Right hindlimb (tissue), 1 donor: ENCODE measurements at regions not wholly inside any gene's neighbourhood (a gene's known extent, or its start where the extent isn't known, plus 50 kb on each side); places are given as distances from the start of the nearest gene placed in this dataset.
A peak's percentile ranks its signal among the peaks of the same experiment; 100 is the strongest.
"Not testable (repeated sequence)": the region's sequence is repeated elsewhere in the genome, so short reads cannot be mapped to it uniquely, and the experiment has no call there.

Experiments
- DNase-seq: peaks from one replicate; pipeline ENCODE4 v3.0.0-alpha.2; 2018

DNA sequence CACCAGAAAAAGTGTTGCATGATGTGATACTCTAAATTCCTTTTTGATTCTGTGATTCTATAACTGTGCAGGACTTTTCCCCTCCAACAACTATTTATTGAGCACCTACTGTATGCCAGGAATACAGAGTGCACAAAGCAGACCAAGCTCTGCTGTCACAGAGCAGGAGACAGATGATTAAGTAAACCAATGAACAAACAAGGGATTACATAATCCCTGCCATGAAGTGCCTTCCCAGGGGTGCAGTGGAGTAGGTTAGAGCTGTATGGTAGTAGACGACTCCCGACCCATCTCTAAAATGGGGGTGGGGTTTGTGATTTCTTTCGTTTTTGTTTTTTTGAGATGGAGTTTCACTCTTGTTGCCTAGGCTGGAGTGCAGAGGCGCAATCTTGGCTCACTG, 213.9 kb downstream of the TBX5 start:
- no peak for DNase-seq

DNA sequence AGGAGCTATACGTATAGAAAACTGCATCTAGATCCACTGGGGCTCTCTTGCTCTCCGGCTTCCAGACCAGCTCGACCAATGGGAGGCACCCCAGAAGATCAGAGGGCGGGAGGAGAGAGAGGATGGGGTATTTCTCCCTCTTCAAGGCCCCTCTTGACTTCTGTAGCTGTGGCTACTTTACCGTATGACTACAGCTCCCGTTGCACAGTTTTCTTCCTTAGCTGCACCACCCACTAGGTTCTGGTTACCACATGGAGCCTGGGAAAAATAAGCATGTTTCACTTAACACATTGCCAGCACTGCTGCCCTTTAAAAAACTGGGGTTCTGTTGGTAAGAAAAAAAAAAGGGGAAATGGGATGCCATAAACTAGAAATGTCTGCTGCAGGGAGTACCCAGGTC, 214.4 kb downstream of the TBX5 start:
- no peak for DNase-seq

DNA sequence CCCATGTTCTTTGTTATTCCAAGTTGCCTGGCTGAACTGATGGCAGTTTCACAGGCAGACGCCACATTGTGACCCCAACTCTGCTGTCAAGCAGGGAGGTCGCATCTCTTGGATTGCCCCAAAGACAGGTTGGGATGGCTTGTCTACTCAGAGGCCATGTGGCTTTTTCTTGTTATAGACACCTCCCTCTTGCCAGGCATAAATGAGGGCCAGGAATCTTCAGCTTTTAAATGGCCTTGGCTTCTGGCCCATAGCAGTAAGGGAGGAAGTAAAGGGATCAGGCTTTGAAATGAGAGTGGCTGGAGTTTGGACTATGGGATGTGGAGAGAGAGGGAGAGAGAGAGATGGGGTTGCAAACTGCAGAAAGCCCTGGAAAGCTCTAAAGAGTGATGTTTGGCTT, 215.0 kb downstream of the TBX5 start:
- no peak for DNase-seq

DNA sequence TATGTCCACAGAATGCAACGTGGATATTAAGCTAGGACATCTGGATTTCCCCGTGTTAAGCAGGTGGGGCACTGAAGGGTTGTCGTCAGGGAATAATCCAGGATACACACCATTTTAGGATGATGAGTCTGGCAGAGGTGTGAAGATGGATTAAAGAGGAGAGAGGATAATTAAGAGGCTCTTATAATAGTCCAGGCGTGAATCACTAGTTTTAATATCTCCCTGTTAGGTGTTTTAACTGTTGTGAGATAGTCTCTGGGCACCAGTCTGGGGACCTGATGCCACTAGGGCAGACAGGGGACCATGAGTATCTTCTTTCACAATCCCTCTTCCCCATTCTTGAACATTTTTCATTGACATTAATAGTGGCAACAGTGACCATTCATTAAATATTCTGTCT, 216.7 kb downstream of the TBX5 start:
- no peak for DNase-seq

DNA sequence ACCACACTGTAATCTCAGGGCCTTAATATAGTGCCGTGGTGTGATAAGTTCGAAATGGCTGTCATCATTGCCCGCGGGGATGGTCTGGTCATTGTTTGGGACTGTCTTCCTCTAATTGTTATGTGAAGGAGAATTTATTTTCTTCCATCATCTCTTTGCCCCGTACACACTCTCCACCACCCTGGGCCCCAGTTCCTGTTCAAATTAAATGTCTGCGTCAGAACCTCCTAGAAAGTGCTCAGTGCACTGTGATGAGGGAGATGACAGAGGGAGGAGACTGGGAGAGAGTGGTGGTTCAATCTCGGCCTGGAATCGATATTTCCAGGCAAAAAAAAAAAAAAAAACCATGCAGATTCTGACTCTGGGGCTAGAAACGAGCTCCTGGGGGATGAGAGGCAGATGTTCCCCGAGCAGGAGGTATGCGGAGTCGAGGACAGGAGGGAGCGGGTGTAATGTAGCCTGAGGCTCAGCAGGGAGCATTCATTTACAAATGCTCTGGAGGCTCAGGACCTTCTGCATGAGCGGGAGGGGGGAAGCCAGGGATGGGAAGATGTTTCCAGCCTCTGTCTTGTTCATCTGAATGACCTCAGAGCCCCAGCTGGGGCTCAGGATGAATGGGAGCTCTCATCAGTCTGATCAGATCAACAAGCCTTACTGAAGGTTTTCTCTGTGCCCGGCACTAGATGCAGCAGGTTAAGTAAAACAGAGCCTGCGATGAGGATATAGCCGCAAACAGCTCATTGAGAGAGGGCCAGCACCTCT, 219.5 kb downstream of the TBX5 start:
- DNase-seq: no peak

DNA sequence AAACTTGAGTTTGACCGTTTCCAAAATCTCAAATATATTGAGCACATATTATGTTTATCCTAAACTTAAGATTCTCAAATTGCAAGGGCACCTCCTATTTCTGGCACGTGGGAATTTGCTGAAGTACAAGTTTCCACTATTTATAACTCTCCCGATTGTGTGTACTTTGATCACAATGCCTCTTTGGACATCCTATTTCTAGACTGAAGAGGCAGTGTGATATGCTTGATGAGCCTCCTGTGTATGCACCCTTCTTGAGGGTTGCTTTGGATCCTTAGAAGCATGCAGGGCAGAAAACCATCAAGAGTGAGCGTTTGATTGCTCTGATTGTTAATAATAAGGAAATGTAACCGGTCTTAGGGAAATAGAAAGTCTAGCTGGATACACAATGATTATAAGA, 218.9 kb upstream of the RBM19 start:
- DNase-seq: no peak

DNA sequence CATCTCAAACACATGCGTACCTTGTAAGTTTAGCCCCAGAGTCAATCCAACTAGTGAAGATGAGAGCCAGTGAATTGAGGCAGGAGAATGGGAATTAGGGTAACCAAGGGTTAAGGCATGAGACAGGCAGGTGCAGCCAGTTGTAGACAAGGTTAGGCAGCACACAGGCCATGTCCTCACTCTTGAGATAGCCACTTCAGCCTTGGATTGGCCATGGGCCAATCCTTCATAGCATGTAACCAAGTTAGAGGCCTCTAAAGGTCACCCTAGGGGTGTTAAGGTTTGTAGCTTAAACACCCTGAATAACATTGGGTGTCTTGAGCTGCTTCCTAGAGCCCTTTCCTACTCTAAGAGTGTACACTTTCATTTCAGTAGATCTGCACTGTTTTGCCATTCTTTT, 208.2 kb upstream of the RBM19 start:
- DNase-seq: no peak

DNA sequence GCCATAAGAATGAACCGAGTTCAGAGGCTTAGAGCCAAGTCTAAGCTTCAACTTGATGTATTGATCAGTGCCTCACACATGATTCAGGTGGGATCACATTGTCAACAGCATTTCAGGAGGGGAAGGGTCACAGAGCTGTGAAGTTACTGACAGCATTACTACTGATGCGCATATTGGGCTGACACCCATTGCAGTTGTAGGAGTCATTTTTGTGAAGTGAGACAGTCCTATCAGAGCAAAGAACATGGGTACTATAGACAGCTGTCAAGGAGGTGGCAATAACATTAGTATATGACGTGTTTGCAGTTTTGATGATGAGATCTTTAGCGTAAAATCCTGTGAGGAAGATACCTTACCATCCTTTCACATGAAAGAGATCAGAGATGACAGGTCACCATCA, 206.0 kb upstream of the RBM19 start:
- DNase-seq: no peak

DNA sequence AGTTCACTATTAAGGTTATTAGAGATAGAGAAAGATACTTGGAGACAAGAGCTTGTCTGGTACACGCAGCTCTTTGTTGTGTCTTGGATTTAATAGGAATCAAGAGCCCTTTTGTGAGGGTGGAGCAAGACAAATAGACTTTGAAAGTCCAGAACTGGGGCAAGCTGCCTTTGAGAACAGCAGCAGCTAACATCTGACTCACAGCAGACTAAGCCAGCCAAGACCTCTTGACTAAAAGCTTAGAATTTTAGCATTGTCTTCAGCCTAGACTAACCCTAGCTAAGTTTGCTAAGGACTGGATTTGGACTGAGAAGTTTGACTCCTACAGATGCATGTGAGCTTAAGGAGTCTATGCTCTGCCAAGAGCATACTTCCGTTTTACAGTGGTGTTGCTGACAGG, 201.9 kb upstream of the RBM19 start:
- DNase-seq: no peak

DNA sequence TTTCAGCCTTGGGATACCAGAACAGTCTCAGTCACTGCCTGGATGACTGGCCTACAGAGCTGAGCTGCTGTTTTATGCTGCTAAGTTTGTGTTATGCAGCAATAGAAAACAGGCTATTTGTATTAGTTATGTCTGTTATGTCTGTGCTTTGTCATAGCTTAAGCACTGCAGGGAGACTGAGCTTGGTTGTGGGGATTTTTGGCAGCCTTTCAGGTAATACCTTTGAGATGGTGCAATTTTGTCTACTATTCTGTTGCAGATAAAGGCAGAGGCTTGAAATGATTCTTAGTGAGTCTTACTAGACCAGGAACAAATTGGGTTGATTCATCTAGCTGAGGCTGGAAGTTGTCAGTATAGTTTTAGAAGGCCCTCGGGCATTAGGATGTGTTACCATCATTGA, 201.3 kb upstream of the RBM19 start:
- no peak for DNase-seq

DNA sequence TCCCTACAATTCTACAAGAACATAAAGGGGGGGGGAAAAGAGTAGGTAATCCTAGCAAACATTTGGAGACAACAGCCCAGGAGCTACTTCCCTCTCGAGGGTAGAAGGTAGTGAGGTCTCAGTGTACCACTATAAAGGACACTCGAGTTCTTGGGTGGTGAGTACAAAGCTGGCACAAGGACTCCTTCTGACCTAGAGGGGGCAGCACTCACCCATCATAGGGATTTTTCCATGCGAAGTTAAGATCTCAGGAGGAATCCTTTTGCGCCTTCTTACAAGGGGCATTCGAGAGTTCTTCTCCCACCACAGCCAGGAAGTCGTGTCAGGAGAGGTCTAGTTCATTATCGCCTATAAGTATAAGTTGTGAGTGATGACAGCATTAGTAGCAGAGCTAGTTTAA, 200.2 kb upstream of the RBM19 start:
- DNase-seq: peak; percentile 53

DNA sequence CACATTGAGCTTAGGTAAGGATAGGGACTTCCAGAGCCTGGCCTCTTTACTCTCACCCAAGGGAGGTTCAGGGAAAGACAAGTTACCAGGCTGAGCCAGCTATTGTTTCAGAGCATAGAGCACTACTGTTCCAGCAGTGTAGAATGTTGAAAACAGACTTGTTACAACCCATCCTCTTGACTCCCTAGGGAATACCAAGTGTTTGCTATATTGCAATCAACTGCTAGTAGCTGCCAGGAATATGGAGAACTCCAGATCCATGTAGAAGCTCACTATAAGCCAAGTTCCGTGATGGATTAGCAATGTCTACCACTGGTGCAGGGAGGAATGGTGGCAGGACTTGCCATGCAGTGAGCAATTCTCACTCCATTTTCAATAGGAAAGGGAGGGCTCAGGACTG, 199.8 kb upstream of the RBM19 start:
- DNase-seq: no peak

DNA sequence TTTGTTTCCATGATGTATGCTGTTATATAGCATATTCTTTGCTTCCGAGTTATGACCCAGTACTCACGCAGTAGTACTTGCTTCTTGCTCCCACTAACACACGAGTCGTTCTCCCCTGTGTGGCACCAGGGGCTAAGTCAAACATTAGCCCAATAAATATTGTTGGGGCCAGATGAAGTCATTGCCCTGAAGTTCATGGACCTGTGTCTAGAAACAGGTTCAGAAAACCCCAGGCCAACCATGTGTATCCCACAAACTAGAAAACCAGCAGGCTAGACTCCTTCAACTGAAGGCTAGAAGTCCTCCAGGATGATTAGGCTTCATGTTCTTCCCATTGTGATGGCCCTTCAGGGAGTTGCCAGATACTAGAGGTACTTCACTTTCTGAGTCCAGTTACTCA, 198.2 kb upstream of the RBM19 start:
- no peak for DNase-seq

DNA sequence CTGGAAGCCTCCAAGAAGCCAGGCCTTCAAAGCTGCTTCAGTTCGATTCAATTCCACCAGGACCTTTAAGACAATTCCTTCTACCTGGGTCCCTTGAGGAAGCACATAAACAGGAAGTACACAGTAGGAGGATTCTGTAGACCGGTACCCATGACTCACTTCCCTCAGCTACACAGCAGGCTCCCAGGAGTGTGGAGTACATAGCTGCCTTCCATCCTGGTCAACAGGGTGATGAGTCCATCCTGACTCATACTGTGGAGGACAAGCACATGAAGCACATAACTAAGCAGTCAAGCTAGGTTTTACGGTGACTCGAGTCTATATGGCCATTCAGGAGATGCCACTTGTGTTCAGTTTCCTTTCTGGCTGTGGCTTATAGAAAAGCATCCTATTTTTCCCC, 197.6 kb upstream of the RBM19 start:
- no peak for DNase-seq

DNA sequence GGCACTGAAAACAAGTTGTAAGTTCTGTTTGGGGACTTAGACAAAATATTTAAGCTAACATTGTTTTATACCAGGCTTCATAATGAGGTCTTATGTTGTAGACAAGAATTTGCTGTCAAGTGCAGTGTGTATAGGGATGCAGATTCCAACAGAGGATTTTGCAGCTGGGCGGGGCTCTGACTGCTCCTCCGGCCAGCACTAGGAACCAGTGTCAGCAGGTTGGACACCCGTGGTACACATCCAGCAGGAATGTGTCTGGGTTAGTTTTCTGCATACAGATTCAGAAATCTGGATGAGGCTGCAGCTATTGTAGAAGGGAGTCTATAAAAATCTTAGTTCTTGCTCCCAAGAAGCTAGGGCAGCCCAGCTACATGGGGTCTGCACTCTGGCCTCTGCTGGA, 194.3 kb upstream of the RBM19 start:
- no peak for DNase-seq

DNA sequence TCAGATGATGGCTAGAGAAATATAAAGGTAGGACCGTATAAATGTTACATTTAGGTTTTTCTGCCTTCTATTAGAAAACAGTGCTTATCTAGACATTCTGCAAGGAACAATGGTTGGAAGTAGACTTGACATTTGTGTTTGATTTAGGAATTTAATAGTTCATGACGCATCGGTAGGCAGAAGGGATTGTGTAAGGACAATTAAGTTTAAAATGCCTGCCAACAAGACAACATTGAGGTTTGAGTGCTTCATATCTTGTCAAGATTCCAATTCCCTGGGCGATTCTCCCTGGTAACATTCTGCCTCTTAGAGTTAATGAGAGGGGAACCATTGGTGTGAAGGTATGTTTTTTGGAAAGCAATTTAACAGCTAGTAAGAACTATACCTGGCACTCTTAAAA, 186.8 kb upstream of the RBM19 start:
- DNase-seq: no peak

DNA sequence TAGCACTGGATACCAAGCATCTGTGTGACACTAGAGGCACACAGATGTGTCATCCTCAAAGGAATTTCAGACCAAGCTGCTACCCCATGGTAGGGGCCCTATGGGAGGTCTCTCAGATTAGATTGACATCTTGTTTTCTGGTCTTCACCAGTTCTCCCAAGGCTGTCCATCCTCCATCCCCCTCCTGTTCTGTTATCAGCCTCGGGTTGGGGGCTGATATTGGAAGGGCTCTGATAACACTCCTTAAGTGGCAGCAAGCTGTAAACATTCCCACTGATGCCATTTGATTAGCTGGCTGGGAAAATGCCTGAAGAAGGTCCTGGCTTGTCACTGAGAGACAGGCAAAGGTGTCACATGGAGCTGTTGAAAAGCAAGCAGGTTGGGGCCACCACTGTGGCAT, 185.9 kb upstream of the RBM19 start:
- DNase-seq: no peak

DNA sequence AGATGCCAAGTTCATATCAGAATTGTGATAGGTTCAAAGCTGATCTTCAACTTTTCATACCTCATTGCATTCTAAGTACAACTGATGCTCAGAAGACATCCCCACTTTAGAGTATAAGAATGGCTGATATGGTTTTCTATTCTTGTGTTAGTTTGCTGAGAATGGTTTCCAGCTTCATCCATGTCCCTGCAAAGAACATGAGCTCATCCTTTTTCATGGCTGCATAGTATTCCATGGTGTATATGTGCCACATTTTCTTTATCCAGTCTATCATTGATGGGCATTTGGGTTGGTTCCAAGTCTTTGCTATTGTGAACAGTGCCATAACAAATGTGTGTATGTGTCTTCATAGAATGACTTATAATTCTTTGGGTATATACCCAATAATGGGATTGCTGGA, 184.5 kb upstream of the RBM19 start:
- not testable (repeated sequence) for DNase-seq

DNA sequence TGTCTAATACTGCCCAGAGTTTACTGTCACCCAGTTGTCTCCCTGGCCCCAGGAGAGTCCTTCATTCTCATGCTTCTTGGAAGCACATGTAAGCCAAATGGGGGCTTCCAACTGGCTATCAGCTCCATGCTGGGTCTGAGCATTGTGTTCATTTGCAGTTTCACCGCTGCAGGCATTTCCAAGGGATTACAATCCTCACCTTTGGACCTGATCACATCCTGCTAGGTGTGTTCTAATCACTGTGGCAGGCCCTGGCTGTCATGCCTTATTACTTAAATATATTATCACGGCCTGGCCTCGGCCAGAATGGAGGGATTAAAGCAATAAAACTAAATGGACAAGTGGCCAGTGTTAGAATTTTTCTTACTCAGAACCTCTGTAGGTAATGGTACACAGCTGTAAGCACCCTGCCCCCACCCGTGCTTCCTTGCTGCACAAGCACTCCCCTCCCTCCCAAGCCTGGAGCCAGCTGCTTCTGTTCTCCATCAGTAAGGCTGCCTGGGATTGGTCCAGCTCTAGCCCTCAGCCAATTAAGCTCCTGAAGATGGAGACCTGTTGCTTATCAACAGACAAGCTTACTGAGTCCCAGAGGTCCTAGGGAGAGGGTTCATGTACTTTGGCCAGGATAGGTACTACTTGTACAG, 175.9 kb upstream of the RBM19 start:
- no peak for DNase-seq

DNA sequence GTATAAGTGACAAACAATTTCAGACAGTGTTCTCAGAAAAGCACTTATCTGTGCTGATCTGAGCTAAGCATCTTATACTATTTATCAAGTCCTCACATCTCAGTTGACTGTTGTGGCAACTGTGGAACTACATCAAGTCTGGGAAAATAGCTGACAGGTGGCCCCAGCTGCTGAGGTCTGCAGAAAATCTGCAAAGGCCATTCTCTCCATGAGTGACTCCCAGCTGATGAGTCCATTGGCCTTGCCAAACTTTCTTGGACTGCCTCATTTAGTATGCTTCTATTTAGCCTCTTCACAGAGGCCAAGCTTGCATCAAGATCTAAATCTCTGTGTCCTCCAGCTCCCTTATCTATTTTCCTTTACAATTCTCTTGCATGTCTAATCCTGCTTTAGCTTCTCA, 174.5 kb upstream of the RBM19 start:
- peak; percentile 74 for DNase-seq

DNA sequence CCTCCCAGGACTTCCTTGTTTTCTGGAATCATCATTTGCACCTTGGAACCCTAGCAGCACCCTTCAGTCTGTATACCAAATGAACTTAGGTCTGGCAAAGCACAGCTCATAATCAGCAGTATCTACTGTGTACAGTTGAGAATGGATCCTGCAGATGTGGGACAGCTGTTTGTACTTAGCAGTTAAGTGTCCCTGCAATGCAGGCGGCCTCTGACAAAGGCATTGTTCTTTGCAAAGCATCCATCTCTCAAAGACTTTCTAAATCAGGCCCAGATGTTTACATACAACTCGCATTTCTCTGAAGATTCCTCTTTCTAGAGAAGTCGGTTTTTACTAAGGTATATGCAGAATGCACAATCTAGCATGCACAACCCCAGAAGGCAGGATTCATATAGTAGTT, 170.5 kb upstream of the RBM19 start:
- DNase-seq: peak; percentile 56

DNA sequence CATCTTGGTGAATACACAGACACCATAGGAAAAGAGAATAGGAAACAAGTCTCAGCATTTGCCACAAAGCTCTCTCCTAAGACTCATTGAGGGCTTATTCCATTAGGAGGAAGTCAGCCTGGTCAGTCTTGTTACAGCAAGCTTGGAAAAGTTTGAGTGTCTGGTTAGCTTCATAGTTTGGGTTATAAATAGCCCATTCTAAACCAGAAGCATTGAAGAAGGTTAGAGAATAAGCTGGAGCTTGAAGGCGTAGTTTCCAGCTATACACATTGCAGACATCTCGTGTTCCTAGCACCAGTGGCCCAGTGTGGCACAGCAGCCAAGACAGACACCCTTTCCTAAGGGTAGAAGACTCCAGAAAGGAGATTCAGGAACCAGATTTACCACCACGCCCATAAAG, 168.8 kb upstream of the RBM19 start:
- no peak for DNase-seq

DNA sequence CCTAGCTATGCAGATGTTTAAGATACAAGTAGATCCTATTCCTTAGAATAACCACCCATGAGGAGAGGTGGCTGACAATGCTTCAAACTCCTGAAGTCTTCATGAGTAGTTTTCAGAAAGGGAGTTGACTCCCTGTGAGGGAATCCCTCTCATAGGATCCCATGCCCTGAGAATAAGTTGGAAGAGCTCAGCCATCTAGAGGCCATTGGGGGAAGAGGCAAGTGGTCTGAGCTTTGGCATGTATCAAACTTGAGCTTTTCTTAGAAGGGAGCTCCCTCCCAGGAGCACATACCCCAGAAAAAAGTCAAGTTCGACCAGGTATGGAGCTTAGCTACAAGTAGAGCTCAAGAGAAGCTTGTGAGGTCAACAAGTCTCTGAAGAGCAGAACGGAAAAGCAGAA, 165.7 kb upstream of the RBM19 start:
- DNase-seq: no peak

DNA sequence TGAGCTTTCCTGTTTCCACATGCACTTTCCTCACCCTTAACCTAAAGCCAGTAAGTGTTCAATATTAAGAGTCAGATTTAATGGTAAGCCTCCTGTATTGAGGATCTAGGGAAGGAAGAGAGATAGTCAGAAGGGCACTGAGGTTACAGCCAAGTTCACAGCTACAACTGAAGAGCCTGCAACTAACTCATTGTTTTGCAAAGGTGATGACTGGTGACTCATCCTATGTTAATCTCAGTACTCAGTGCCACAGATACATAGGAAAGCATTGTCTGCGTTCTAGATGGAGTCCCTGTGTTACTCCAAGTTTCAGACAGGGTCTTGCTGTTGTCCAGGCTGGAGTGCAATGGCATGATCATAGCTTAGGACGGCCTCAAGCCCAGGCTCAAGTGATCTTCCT, 157.0 kb upstream of the RBM19 start:
- DNase-seq: no peak

DNA sequence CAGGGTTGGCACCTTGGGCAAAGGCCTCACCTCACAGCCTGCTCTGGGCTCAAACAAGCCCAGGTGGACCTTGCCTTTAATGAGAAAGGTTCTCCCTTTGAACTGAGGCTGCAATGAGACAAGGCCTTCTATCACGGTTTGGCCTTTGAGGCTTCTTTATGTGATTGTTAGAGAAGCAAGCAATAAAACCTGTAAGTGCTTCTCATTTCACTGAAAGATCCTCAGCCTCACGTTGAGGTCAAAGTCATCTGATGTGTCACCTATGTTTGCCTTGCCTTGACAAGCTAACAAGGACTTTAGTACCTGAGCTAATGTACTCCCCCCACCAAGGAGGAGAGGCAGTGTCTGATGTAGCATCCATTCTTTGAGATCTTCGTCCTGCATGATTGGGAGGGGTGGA, 155.9 kb upstream of the RBM19 start:
- no peak for DNase-seq
